GM21367 (cell line): ENCODE measurements at regions not wholly inside any gene's neighbourhood (a gene's known extent, or its start where the extent isn't known, plus 50 kb on each side); places are given as distances from the start of the nearest gene placed in this dataset.

Experiments used
- ATAC-seq: cut with Tn5 transposase; IDR thresholded peaks from one replicate; pipeline ENCODE4 v1.9.1; 2021; ENCODE audit not compliant: unreplicated experiment

DNA sequence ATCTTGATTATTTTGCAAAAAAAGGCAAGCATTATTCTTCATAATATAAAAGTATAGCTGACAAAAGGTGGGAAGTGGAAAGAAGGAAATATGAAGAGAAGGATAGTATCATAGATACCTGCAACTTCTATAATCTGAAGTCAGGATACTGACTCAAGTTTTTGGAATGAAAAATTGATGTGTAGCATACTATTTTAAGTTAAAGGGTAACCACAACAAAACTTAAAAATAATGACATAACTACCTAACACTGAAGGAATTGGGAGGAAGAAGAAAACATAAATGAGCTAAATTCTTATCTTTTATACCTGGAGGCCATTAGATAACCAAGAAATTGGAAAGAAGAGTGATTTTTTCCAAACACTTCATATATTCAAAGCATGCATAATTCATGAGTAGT is 51.8 kb upstream of the TLE1 start:
- no peak for ATAC-seq

GRCh38 chr9:81748091-81748490 is 58.7 kb upstream of the TLE1 start:
- ATAC-seq = no peak

DNA sequence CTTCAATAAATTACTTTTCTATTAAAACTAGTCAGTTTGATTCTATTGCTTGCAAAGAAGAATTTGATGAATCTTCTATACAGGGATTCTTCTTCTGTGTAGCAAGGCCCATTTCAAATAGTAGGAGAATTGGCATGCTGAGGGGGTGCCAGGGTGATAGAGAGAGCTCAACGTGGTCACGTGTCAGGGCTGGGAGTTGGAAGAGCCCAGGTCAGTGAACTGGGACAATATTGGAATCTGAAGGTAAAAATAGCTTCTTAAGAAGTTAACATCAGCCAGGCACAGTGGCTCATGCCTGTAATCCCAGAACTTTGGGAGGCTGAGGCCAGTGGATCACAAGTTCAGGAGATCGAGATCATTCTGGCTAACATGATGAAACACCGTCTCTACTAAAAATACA is 64.1 kb upstream of the TLE1 start:
- ATAC-seq = no peak

DNA sequence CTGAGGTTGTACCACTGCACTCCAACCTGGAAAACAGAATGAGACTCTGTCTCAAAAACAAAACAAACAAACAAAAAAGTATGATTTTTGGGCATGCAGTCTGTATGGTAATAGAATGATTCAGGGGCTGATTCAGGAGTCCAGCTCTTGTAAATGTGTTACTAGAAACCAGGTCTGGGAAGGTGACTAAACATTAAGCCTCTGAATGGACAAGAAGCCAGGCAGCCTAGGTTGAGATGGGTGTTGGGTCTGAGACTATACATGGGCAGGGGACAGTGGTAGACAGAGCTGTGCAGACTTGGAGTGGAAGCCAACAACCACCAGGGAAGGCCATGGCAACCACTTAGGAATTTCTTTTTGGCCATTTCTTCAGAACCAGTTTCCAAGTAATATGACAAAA is 64.9 kb upstream of the TLE1 start:
- no peak for ATAC-seq

DNA sequence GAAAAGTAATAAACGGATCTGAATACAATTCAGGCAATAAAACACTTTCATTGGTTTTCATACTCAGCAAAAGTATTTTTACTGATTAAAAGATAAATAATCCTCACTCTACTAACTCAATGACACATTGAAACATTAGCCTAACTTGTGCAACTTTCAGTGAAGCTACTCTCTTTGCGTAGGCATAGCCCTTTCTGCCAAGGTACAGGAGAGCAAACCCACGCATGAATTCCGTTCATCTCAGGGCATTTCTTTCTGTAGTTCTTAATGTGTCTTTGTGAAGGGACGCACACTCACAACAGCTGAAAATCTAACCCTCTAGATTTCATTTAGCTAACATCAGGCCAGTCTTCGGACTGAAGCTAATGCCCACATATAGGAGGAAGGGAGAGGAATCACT is 66.4 kb upstream of the TLE1 start:
- ATAC-seq = no peak

DNA sequence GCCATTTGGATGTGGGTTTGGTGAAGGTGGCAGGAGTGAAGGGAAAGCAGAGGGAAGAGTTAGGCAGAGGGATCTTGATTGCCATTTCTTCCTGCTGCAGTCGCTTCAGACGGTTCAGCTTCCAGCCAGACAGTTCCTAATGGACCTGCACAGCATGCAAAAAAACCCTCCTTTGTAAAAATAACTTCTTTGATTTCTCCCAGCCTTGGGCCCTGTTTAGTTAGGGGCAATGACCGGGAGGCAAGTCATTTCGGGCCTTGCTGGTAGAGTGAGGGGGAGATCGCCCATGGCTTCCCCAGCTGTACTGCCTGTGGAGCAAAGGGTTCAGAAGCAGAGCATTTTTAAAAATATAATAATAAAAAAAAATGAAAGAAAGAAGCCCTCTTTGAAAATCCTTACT is 67.2 kb upstream of the TLE1 start:
- ATAC-seq = no peak

DNA sequence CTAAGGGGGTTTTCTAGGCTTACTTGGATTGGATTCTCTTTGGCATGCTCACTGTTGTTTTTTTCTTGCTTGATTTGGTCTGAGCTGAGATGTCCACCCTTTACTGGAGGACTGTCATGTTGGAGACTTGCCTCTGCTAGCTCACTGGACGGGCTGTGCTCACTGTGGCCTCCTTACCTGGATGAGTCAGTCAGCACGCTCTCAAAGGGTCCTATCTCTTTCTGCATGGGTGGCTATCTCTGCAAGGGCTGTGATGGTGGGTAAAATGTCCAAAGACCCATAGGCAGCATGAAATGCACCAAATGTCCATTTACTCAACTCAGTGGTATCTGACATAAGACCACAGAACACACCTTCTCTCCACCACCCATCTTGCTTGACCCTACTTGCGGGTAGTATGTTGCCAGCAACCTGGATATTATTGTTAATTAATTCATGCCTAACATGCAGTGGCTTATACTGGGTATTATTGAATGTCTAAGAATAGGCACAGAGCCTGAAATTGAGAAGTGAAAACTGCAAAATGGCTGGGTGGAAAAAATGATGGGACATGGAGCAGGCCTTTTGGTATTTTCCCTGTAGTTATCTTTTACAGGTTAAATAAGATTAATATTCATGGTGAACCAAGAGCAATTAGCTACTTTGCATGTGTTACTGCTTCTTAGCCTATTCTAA is 68.9 kb upstream of the TLE1 start:
- ATAC-seq = no peak

DNA sequence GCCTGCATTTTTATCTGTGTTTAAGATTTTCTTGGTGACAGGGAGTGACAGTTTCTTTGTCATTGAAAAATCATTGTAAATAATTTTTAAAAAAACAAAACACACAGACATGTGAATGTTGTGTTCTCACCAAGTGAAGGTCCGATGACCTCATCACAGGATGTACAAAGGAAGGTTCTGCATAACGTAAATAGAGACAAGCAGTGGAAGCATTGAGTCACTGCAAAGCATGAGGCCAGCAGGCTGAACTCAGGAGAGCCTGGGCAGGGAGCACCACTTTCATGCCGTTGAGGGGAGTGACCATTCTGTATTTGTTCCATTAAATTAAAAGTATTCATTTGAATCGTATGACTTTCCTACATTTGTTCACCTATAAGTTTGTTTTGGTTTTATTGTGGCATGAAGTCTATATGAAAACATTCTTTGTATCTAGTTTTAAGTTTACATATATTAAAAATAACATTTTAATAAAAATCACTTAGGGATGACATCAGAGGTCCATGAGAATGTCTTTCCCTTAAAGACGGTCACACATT is 70.4 kb upstream of the TLE1 start:
- no peak for ATAC-seq

DNA sequence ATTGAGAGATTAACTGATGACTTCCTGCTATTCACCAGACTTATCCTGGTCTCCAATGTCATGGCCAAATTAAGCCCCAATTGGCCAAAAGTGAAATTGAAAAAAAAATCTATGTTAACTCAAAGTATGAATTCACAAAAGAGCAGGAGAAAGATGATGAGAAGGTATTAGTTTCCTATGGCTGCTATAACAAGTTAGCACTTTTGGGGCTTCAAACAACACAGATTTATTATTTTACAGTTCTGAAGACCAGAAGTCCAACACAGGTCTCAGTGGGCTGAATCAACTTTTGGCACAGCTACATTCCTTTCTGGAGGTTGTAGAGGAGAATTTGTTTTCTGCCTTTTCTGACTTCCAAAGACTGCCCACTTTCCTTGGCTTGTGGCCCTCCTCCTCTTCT is 78.6 kb upstream of the TLE1 start:
- no peak for ATAC-seq

GRCh38 chr9:81771571-81771970 is 82.2 kb upstream of the TLE1 start:
- no peak for ATAC-seq

DNA sequence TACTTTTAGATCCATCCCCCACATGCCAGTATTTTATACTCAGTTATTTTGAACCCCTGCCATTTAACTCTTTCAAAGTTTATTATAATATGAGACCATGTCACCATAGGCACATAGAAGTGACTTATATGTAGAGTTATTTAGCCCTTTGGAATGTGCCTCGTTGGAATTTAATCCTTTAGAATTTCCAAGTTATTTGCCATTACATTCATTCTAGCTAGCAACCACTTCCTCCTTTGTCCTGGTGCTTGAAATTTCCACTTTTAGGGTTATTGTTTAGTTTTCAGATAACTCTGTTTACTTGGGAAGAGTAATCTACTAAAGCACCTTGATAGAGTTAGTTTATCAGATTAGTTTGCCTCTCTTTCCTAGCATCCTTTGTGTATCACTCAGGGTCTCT is 82.8 kb upstream of the TLE1 start:
- ATAC-seq = no peak

GRCh38 chr9:81776390-81776789 is 87.0 kb upstream of the TLE1 start:
- ATAC-seq = no peak

- ATAC-seq = no peak
Observed at GRCh38 chr9:81776834-81777233, 87.5 kb upstream of the TLE1 start.

DNA sequence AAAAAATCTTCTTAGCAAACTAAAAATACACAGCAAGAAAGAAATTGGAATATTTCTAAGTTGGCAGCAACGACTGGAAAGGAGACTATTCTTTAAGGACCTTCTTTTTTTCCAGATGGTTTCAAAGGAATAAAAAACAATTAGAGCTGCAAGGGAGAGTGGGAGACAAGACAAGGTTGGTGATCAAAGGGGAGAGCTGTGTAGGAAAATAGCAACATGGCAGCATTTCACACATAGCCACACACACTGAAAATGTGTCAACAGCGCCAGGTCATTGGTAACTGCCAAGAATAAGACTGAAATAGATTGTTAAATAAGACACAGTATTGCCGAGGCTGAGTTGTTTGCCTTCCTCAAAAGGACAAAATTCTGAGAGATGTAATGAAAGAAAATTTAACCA is 88.1 kb upstream of the TLE1 start:
- ATAC-seq = no peak

- no peak for ATAC-seq
Observed at GRCh38 chr9:81782313-81782995, 93.1 kb upstream of the TLE1 start.

DNA sequence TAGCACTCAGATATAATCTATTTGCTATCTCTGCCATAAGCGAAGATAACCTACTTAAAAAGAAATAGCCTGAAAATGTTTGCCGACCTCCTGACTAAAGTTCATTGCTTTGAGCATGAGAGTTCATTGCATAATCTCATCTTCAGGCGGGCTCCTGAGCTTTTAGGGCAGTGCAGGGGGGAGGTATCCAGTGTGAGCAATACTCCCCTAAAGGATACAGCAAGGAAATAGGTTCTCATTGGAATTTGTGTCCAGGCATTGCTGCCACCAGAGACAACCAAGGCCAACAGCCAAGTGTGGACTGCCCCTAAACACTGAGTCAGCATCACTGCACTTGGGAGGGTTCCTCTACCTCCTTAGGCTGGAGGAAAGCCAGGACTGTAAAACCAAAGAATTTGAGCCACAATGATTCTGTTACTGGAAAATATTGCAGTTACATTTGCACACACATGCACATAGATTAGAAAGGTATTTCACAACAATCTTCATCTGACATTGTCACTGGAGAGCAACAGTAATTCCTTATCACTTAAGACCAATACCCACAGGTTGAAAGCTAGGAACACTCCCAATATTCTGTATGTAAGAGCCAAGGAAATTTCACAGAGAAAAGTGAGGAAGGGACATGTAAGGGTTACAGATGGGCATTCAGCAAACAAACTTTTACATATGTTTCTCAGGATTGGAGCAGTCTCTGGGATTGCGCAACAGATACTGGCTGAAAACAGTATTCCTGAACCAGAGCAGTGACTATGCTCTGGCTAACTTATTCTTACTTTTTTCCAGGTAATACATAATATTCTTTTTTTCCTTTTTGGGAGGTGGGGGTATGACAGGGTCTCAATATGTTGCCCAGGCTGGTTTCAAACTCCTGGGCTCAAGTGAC is 98.6 kb upstream of the TLE1 start:
- ATAC-seq = no peak

DNA sequence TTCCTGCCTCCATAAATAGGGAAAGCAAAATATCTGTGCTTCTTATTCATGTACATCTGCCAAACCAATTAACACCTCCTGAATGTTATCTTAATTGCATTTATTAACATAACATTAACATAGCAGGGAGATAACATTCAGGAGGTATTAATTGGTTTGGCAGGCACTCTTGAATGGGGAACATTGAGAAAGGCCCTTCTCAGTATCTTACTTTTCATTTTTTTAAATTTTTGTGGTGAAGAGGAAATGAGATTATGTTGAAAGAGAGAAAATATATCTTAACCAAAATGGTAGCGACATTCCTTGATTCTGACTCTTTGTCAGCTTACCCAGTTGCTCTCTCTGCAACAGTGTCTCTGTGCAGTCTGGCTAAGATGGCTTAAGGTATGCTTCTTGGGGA is 100.4 kb upstream of the TLE1 start:
- ATAC-seq = no peak

DNA sequence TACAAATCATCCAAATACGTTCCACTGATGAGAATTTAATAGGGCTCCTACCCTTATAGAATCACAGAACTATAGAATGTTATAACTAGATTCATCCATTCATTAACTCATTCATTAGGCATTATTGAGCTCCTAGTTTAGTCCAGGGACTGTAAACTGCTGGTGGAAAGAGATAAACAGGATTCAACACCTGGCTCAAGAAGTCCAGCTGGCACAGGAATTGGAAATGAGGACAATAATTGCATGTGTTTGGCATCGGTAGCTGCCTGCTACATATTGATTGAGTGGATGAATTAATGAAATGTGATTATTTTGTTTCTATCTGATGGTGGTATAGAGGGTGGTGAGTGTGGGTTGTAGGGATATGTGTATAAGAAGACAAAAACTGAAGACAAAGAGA is 100.8 kb upstream of the TLE1 start:
- ATAC-seq = no peak

DNA sequence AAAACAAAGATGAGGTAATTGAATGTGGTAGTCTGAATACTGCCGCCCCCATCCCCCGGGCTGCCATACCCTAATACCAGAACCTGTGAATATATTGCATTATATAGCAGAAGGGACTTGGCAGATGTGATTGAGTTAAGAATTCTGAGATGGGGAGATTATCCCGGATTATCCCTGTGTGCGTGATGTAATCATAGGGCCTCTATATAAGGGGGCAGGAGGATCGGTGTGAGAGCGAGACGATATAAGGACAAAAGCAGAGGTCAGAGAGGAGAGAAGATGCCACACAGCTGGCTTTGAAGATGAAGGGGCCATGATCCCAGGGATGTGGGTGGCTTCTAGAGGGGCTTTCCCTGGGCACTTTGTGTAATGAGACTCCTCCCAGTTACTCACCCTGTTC is 101.7 kb upstream of the TLE1 start:
- no peak for ATAC-seq

- ATAC-seq = no peak
Observed at GRCh38 chr9:81798606-81799005, 109.3 kb upstream of the TLE1 start.

GRCh38 chr9:81801190-81801589 is 111.8 kb upstream of the TLE1 start:
- no peak for ATAC-seq

DNA sequence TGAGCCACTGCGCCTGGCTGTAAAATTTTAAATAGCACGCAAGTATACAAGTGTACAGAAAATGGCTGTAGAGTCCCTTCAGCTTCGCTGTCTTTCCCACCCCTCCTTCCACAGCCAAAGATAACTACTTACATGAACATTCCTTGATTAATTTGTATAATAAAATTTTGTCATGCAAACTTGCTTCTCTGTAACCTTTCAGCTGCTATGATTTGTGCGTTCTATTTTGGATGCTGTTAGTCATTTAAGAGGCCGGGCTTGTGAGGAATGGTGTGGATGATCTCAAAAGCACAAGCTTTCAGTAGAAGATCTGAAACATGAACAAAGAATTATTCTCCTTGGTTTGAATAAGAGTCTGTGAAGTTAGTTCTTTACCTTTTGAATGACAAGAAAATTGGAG is 115.0 kb upstream of the TLE1 start:
- no peak for ATAC-seq
